ENCODE measurements at regions not wholly inside any gene's neighbourhood (a gene's known extent, or its start where the extent isn't known, plus 50 kb on each side); places are given as distances from the start of the nearest gene placed in this dataset.

DNA sequence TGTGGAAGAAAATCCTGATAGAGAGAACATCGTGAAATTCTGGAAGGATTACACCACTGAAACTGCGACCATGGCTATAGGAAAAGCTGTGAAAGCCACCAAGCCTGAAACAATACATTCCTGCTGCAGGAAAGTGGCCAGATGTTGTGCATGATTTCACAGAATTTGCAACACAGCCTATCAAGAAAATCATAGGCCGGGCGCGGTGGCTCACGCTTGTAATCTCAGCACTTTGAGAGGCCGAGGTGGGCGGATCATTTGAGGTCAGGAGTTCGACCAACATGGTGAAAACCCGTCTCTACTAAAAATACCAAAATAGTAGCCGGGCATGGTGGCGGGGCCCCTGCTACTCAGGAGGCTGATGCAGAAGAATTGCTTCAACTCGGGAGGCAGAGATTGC is 360.2 kb downstream of the CDH7 start:
- Histone ChIP-seq H3K27ac (ENCODE audit: low read depth, low read length) (no peak overlapping the region), H3K4me3 (ENCODE audit: low read depth, low read length) (no peak overlapping the region), H3K9me3 (ENCODE audit: control insufficient read depth, insufficient read depth, low read length) (0 out of 2 replicates have a peak, but pooled peaks cover 4% of the 10 kb centered on the region), H3K27me3 (ENCODE audit: control insufficient read depth, insufficient read depth, low read length) (no peaks in the 10 kb centered on the region)
- no peak for DNase-seq (ENCODE audit: low read depth, low spot score)
- POLR2A ChIA-PET: no interaction called here
- TF ChIP-seq, protein P1, sequence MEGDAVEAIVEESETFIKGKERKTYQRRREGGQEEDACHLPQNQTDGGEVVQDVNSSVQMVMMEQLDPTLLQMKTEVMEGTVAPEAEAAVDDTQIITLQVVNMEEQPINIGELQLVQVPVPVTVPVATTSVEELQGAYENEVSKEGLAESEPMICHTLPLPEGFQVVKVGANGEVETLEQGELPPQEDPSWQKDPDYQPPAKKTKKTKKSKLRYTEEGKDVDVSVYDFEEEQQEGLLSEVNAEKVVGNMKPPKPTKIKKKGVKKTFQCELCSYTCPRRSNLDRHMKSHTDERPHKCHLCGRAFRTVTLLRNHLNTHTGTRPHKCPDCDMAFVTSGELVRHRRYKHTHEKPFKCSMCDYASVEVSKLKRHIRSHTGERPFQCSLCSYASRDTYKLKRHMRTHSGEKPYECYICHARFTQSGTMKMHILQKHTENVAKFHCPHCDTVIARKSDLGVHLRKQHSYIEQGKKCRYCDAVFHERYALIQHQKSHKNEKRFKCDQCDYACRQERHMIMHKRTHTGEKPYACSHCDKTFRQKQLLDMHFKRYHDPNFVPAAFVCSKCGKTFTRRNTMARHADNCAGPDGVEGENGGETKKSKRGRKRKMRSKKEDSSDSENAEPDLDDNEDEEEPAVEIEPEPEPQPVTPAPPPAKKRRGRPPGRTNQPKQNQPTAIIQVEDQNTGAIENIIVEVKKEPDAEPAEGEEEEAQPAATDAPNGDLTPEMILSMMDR (IDR thresholded peaks at IDR 0.05; ENCODE audit: low read depth, low read length): no peak
- CTCF ChIA-PET: interaction anchor here (0.6 kb wide), 1 partner anchor 111 kb away, joined by 4 read pairs; no protein-coding TSS in a partner anchor

DNA sequence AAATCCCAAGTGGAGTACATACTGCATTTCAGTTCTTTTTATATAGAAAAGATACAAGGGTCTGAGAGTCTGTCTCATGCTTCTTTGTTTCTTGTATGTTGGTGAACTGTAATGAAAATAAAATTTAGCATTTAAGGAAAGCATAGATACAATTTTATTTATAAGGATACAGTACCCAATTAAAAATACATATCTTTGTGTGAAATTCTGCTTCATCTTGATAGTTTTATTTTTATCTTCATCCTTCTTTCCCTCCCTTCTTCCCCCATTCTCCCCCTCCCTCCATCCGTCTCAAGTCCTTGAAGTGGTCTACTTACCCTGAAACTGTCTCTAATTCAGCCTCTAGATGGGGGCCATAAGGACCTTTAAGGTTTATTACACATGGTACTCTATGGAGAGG is 359.8 kb downstream of the CDH7 start:
- no peak overlapping the region for H3K27ac ChIP-seq (ENCODE audit: low read depth, low read length)
- no peak for DNase-seq (ENCODE audit: low read depth, low spot score)
- TF ChIP-seq, protein P1 (IDR thresholded peaks at IDR 0.05; ENCODE audit: low read depth, low read length): no peak
- H3K4me3 ChIP-seq (ENCODE audit: low read depth, low read length): no peak overlapping the region
- ChIA-PET CTCF (interaction anchor here (0.6 kb wide), 1 partner anchor 110 kb away, joined by 4 read pairs; no protein-coding TSS in a partner anchor), POLR2A (no interaction called here)
- H3K9me3 ChIP-seq (ENCODE audit: control insufficient read depth, insufficient read depth, low read length): 0 out of 2 replicates have a peak, but pooled peaks cover 4% of the 10 kb centered on the region
- H3K27me3 ChIP-seq (ENCODE audit: control insufficient read depth, insufficient read depth, low read length): no peaks in the 10 kb centered on the region

DNA sequence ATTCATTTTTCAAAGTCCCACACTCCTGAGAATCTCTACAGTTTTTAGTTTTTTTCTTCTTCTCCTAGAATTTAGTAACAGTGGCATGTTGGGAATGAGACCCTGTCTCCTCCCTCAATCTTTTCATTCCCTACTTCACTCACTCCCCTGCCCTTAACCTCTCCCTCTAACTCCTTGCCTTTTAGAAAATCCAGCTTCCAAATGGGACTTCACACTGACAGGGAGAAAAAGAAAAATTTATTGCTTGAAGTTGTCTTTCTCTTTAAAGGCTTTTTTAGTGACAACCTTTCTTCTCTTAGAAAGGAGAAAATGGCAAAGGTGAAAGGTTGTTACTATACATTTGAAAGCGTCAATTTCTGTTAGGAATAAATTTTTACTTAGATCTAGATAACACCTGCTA is 359.2 kb downstream of the CDH7 start:
- Histone ChIP-seq H3K27me3 (ENCODE audit: control insufficient read depth, insufficient read depth, low read length) (no peaks in the 10 kb centered on the region), H3K27ac (ENCODE audit: low read depth, low read length) (no peak overlapping the region), H3K4me3 (ENCODE audit: low read depth, low read length) (no peak overlapping the region), H3K9me3 (ENCODE audit: control insufficient read depth, insufficient read depth, low read length) (0 out of 2 replicates have a peak, but pooled peaks cover 4% of the 10 kb centered on the region)
- ChIA-PET CTCF (no interaction called here), POLR2A (no interaction called here)
- TF ChIP-seq, protein P1 (IDR thresholded peaks at IDR 0.05; ENCODE audit: low read depth, low read length): no peak
- no peak for DNase-seq (ENCODE audit: low read depth, low spot score)

DNA sequence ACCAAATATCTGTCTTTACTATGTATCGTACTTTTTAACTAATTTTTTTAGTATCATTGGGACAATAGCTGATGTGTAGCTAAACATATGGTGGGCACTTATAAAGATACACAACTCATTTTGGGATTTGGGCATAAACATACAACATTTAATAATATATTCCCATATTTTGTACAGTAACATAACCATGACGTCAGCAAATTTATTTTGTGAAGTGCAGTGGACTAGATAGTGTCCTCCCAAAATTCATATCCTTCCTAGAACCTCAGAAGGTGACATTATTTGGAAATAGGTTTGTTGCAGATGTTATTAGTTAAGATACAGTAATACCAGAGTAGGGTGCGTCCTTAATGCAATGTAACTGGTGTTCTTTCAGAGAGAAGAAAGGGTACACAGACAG is 356.7 kb downstream of the CDH7 start:
- H3K4me3 ChIP-seq (ENCODE audit: low read depth, low read length): no peak overlapping the region
- POLR2A ChIA-PET: no interaction called here
- H3K27ac ChIP-seq (ENCODE audit: low read depth, low read length): no peak overlapping the region
- no peak for DNase-seq (ENCODE audit: low read depth, low spot score)
- TF ChIP-seq, protein P1 (IDR thresholded peaks at IDR 0.05; ENCODE audit: low read depth, low read length): no peak
- peaks cover 6% of the 10 kb centered on the region; the same call in 1 of the 2 replicates for H3K9me3 ChIP-seq (ENCODE audit: control insufficient read depth, insufficient read depth, low read length)
- no peaks in the 10 kb centered on the region for H3K27me3 ChIP-seq (ENCODE audit: control insufficient read depth, insufficient read depth, low read length)
- CTCF ChIA-PET: no interaction called here

DNA sequence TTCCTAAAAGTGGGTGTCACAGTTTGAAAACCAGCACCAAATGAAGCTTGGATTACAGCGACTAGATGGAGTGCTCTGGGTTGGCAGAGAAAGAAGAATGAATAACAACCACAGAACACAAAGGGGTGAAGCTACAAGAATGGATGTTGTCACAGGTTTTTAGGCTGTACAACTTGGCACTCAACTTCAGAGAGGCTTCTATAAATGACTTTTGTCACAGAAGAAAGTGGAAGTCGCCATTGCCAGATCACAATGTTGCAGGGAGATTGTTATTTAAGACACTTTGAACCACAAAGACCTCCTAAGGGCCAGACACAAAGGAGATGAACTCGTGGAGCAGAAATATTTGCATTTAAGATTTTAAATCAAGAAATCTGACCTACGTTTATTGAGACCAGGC is 354.2 kb downstream of the CDH7 start:
- TF ChIP-seq, protein P1 (IDR thresholded peaks at IDR 0.05; ENCODE audit: low read depth, low read length): no peak
- DNase-seq (ENCODE audit: low read depth, low spot score): no peak
- H3K4me3 ChIP-seq (ENCODE audit: low read depth, low read length): no peak overlapping the region
- H3K27ac ChIP-seq (ENCODE audit: low read depth, low read length): no peak overlapping the region
- peaks cover 9% of the 10 kb centered on the region; the same call in 1 of the 2 replicates for H3K9me3 ChIP-seq (ENCODE audit: control insufficient read depth, insufficient read depth, low read length)
- CTCF ChIA-PET: no interaction called here
- no peaks in the 10 kb centered on the region for H3K27me3 ChIP-seq (ENCODE audit: control insufficient read depth, insufficient read depth, low read length)
- POLR2A ChIA-PET: no interaction called here

Data from AG04450 (cell line).